GM18520 (cell line): ENCODE measurements at regions not wholly inside any gene's neighbourhood (a gene's known extent, or its start where the extent isn't known, plus 50 kb on each side); places are given as distances from the start of the nearest gene placed in this dataset.

Source experiments
- ATAC-seq: cut with Tn5 transposase; IDR thresholded peaks from one replicate; pipeline ENCODE4 v1.9.1; 2021; ENCODE audit not compliant: unreplicated experiment

GRCh38 chr4:63526251-63526650 is 883.0 kb downstream of the TECRL start:
- ATAC-seq, result no peak

DNA sequence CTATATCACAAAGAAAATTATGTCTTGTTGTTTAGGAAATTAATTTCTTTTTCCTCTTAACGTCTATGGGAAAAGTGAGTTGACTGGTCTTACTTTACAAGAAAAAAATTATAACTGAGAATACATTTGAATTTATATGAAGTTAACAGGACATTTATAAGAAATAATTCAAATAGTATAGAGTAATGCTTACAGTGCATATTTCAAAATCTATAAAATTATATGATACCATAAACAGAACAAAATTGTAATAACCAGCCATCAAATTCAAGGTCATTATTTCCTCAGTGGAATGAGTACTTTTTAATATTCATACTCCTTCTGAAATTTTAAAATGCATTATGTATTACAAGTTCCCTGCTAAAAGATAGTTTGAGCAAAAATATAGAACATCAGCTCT is 884.5 kb downstream of the TECRL start:
- no peak for ATAC-seq

- ATAC-seq, result no peak
Measured at GRCh38 chr4:63505714-63506460, 903.4 kb downstream of the TECRL start.

DNA sequence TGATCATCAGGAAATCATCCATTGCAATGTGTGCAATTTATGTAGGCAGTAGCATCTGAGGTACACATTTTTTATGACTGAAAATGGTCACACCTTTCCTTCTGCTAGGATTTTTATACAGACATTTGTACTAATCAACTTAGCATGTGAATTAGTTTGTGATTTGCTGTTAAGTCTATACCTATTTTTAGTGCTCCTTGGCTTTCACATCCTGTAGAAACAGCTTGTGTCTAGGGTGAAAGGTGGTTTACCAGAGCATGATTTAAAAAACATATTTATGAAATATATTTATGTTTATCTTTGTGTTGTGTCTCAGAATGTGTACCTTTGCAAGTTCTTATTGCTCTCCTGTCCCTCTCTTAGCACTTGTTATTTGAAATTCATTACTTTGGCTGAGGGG is 916.0 kb downstream of the TECRL start:
- no peak for ATAC-seq

DNA sequence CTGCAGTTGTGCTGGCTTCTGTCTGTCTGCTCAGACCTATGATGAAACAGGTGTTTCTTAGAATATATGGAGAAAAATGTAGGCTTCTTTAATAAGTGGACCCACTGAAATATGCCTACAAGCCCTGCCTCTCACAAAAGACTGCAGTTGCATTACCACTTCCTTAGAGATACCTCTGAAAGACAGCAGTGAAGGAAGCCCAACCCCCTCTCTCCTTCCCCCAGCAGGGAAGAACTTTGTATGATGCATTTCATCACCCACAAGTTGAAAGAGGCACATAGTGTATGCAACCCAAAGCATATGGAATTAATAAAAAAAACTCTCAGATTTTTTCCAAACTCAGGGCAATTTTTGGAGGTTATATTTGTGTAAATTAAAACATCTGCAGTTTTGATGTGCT is 916.7 kb downstream of the TECRL start:
- ATAC-seq, result no peak

DNA sequence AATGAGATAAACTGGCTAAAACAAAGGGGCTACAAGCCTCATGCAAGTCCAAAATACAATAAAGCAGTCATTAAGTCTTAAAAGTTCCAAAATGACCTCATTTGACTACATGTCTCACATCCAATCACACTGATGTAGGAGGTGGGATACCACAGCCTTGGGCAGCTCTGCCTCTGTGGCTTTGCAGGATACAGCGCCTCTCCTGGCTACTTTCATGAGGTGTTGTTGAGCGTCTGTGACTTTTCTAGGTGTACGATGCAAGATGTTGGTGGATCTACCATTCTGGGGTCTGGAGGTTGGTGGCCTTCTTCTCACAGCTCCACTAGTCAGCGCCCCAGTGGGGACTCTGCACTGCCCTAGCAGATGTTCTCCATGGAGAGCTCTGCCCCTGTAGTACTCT is 944.9 kb downstream of the TECRL start:
- no peak for ATAC-seq

DNA sequence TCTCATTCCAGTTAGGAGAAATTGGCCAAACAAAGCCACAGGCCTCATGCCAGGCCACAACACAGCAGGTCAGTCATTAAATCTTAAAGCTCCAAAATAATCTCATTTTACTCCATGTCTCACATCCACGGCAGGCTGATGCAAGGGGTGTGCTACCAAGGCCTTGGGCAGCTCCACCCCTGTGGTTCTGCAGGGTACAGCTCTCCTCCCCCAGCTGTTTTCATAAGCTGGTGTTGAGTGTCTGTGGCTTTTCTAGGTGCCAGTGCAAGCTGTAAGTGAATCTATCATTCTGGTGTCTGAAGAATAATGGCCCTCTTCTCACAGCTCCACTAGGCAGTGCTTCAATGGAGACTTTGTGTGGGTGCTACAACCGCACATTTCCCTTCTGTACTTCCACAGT is 949.2 kb downstream of the TECRL start:
- no peak for ATAC-seq

DNA sequence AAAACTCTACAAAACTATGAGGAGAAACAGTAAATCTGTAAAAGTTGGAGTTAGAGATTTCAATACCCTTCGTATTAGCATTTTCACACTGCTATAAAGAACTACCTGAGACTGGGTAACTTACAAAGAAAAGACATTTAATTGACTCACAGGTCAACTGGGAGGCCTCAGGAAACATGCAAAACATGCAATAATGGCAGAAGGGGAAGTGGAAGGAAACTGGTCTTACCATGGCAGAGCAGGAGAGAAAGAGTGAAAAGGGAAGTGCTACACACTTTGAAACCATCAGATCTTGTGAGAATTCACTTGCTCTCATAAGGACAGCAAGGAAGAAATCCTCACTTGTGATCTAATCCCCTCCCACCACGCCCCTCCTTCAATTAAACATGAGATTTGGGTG is 949.9 kb downstream of the TECRL start:
- no peak for ATAC-seq

DNA sequence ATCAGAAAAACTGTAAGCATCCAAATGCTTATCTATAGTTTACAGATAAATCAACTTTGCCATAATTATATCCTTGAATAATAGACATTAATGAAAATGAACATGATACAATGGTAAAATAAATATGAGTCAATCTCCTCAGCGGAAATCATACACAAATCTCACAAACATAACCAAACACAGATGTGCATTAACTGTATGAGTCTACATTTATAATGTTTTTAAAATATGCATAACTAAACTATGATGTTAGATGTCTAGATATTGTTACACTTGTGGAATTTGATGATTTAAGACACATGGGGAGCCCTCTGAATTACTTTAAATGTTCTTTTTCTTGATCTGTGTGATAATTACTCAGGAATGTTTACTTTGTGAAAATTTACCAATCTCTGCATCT is 951.2 kb downstream of the TECRL start:
- no peak for ATAC-seq

DNA sequence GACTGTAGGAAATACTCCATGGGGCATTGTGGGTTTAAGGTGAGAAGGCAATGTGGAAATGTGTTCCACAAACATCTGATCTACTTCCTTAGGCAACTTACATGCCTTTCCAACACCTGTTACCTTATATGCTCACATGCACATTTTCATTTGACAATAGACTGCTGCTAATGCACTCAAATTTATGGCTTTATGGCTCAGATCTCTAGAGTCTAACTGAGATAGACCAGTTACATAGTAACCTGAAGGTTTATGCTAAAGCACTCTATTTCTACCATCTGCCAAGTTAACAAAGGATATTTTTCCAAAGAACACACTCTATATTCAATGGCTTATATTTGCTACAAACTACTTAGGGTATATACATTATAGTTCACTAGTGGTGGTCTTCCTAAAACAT is 969.0 kb downstream of the TECRL start:
- ATAC-seq, result no peak

DNA sequence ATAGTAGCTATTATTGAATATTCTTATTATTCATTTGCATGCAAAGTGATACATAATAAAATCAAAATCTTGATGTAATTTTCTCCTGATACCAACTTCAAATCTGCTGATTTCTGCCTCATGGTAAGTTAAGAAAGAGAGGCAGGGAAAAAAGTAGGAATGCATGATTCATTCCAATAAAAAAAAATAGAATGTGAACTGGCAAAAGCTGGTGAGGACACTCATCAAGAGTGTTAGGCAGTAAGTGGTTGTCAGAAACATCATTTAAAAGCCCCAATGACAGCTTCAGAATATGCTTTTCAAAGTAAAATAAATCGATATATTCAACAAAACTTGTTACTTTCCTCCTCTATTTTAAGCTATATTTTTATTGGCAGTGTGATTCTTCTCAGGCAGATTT is 979.1 kb downstream of the TECRL start:
- ATAC-seq, result no peak

GRCh38 chr4:63396269-63396668 is 1013.0 kb downstream of the TECRL start:
- no peak for ATAC-seq

DNA sequence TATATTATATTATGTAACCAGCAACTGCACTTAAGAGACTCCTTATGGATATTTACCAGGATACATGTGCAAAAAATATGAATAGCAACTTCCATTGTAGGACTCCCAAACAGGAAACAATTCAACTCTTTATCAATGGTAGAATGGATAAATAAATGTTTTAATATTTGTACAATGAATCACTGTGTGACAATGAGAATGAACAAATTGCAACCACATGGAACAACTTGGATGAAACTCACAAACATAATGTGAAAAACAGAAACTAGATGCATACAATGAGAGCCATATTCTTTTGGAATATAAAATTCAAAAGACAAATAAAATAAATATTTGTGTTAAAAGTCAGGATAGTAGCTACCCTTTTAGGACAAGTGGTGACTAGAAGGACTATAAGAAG is 1015.7 kb downstream of the TECRL start:
- no peak for ATAC-seq

- ATAC-seq, result no peak
Measured at GRCh38 chr4:63379750-63380522, 1029.3 kb downstream of the TECRL start.

DNA sequence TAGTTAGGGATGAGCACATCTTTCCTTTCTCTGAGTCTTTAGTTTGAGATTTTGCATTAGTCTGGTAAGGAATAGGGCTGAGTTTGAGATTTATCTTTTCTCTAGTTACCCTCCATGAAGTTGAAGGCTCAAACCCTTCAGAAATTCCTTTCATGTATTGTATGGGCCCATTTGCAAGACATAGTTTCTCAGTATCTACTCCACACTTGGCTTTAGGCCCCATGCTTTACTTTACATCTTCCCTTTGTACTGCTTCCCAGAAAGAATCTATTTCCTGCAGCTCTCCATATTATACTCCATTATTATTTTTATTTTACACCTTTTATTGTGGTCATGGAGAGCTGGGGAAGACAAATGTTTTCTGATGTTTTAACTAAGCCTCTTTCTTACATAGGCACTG is 1038.2 kb downstream of the TECRL start:
- ATAC-seq, result no peak

DNA sequence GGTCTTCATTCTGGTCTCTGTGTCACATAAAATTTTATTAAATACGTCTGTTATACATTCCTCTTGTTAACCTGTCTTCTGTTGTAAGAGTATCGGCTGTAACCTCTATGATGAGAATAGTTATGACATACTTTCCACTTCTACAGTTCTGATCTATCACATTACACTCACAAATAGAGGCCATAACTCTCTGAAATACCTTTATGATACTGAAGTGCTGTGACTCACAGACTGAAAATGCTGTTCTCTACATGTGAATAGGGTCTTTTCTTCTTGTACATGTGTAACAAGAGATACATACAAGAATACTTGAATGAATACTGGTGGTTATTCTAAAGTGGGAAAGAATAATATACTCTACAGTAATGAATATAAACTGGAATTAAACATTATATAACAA is 1047.6 kb downstream of the TECRL start:
- no peak for ATAC-seq

- no peak for ATAC-seq
Measured at GRCh38 chr4:63361066-63361465, 1048.2 kb downstream of the TECRL start.

- ATAC-seq, result no peak
Measured at GRCh38 chr4:63349674-63350025, 1059.6 kb downstream of the TECRL start.

DNA sequence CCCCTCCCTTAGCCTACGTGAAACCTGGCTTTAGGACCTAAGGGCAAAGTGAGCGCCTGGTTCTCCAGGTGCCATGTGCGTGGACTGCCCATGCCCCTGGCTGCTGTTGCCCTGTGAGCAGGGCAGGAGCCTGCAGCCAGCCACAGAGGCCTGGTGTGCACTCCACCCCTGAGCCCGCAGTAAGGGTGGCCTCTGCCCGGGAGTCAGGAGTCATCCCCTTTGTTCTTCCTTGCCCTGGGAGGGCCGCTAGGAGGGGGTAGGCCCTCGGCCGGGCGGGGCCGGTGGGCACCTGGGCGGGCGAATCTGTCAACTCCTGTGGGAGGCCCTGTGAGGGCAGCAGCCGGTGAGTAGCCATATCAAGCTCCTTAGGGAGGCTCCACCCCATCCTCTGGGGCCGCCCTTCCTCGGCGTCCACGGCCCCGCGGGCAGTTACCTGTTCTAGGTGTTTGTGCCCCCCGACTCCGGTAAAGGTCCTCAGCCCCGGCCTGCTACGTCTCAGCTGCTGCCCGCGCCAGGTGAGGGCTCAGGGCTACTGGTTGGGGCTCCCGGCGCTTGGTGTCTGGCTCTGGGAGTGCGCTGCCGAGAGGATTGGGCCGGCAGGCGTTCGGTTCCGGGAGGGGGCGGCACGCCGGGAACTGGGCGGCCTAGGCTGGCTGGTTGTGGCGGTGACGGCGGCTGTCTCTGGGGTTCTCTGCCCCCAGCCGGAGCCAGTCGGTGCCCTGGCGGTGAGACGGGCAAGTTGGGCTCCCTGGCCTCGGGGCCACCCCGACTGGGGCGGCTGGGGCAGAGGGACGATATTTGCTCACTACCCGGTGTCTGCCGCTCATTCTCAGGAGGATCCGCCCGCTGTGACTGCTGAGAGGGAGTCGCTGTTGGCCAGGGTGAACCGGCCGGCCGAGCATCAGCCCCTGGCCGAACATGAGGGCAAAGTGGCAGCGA is 1060.2 kb downstream of the TECRL start:
- ATAC-seq, result no peak

- no peak for ATAC-seq
Measured at GRCh38 chr4:63325140-63325539, 1084.1 kb downstream of the TECRL start.

GRCh38 chr4:63316633-63317032 is 1092.6 kb downstream of the TECRL start:
- ATAC-seq, result no peak

DNA sequence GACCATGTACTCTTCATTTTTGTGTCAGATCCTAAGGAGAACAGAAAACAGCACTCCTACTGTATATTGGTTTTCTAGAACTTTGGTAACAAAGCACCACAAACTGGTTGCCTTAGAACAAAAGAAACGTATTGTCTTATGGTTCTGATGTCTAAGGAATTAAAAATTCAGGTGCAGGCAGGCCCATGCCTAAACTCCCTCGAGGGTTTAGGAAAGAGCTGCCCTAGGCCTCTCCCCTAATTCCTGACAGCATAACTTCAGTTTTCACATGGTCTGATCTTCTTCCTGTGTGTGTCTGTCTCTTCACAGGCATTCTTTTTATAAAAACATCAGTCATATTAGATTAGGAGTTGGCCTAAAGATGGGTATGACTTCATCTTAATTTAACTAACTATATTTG is 1093.6 kb downstream of the TECRL start:
- no peak for ATAC-seq
